IMR-90 (cell line): ENCODE measurements at regions not wholly inside any gene's neighbourhood (a gene's known extent, or its start where the extent isn't known, plus 50 kb on each side); places are given as distances from the start of the nearest gene placed in this dataset.

Experiments used
- ATAC-seq: fragments of 200-7000 bp; cut with Tn5 transposase; 2 replicates; pipeline ENCODE4 v1.9.1; 2020; ENCODE audit warnings: low read depth, mild to moderate bottlenecking, moderate library complexity
- BruUV-seq: library from RNA; stranded (reverse); fragments of 400-500 nt; replicated peaks from 2 replicates; lab custom pipeline; 2021; lab: Mats Ljungman, UMichigan
- CTCF ChIA-PET: fragments of 300-600 bp; formaldehyde crosslinking; extraction: SDS; loops from one replicate; lab custom pipeline; 2021; ENCODE audit warnings: antibody characterized with exemption; lab: Yijun Ruan, JAX
- POLR2A ChIA-PET: fragments of 300-600 bp; sonication (Branson Sonifier 250); formaldehyde crosslinking; loops from one replicate; lab custom pipeline; 2022; ENCODE audit warnings: antibody characterized with exemption; ENCODE audit not compliant: unreplicated experiment; lab: Charles Lee
- DNase-seq: peaks from one replicate; pipeline ENCODE4 v3.0.0; 2013
- H2AFZ ChIP-seq: replicated peaks from 2 replicates; pipeline ENCODE3; 2013; ENCODE audit warnings: low read length, mild to moderate bottlenecking; ENCODE audit not compliant: poor library complexity
- H2AK5ac ChIP-seq: 2 replicates; pipeline ENCODE4 v1.6.1; 2013; ENCODE audit warnings: low read depth, low read length, inconsistent platforms
- H2AK9ac ChIP-seq: replicated peaks from 2 replicates; pipeline ENCODE3; 2013; ENCODE audit warnings: mild to moderate bottlenecking, low read depth, low read length, moderate library complexity; ENCODE audit not compliant: poor library complexity
- H2BK120ac ChIP-seq: 2 replicates; pipeline ENCODE4 v1.6.1; 2013; ENCODE audit warnings: low read depth, low read length, inconsistent platforms
- H2BK15ac ChIP-seq: 3 replicates; pipeline ENCODE4 v1.6.1; 2013; ENCODE audit warnings: low read depth, low read length, inconsistent platforms
- H2BK20ac ChIP-seq: 2 replicates; pipeline ENCODE4 v1.6.1; 2013; ENCODE audit warnings: low read depth, mild to moderate bottlenecking, inconsistent platforms, low read length, moderate library complexity
- H2BK5ac ChIP-seq: 2 replicates; pipeline ENCODE4 v1.6.1; 2013; ENCODE audit warnings: mild to moderate bottlenecking, low read depth, low read length, inconsistent platforms; ENCODE audit not compliant: poor library complexity, severe bottlenecking
- H3K14ac ChIP-seq: replicated peaks from 2 replicates; pipeline ENCODE4 v1.6.1; 2013; ENCODE audit warnings: low read depth, low read length, inconsistent platforms
- H3K18ac ChIP-seq: 2 replicates; pipeline ENCODE4 v1.6.1; 2013; ENCODE audit warnings: low read depth, low read length, control low read depth
- H3K23ac ChIP-seq: 2 replicates; pipeline ENCODE4 v1.6.1; 2013; ENCODE audit warnings: low read depth, low read length, inconsistent platforms
- H3K27ac ChIP-seq: 2 replicates; pipeline ENCODE4 v1.5.1; 2013; ENCODE audit warnings: mild to moderate bottlenecking, control low read depth, low read length; ENCODE audit not compliant: insufficient read depth
- H3K27me3 ChIP-seq: 2 replicates; pipeline ENCODE4 v1.6.1; 2013; ENCODE audit warnings: low read length; ENCODE audit not compliant: control insufficient read depth, insufficient read depth
- H3K36me3 ChIP-seq: 2 replicates; pipeline ENCODE4 v1.6.1; 2013; ENCODE audit warnings: low read length, mixed read lengths; ENCODE audit not compliant: control insufficient read depth, insufficient read depth
- H3K4ac ChIP-seq: 2 replicates; pipeline ENCODE4 v1.6.1; 2013; ENCODE audit warnings: low read depth, low read length, inconsistent platforms
- H3K4me1 ChIP-seq: 2 replicates; pipeline ENCODE4 v1.6.1; 2013; ENCODE audit warnings: low read length, mixed read lengths; ENCODE audit not compliant: control insufficient read depth, insufficient read depth
- H3K4me2 ChIP-seq: 2 replicates; pipeline ENCODE4 v1.6.1; 2013; ENCODE audit warnings: low read depth, mild to moderate bottlenecking, control low read depth, low read length, moderate library complexity
- H3K4me3 ChIP-seq: 2 replicates; pipeline ENCODE4 v1.5.1; 2013; ENCODE audit warnings: low read depth, mild to moderate bottlenecking, control low read depth, low read length, moderate library complexity; ENCODE audit not compliant: insufficient read depth
- H3K56ac ChIP-seq: 2 replicates; pipeline ENCODE4 v1.6.1; 2013; ENCODE audit warnings: low read length, inconsistent platforms; ENCODE audit not compliant: insufficient read depth; ENCODE audit errors: extremely low read depth
- H3K79me1 ChIP-seq, 2 experiments: 2 replicates each; pipeline ENCODE4 v1.6.1; 2013; ENCODE audit warnings: low read length in 2 of 2, inconsistent platforms in 1 of 2, low read depth in 1 of 2
- H3K9ac ChIP-seq: 2 replicates; pipeline ENCODE4 v1.6.1; 2013; ENCODE audit warnings: low read depth, low read length, control low read depth
- H3K9me1 ChIP-seq: 2 replicates; pipeline ENCODE4 v1.6.1; 2013; ENCODE audit warnings: low read length, inconsistent platforms; ENCODE audit not compliant: insufficient read depth
- H3K9me3 ChIP-seq: 2 replicates; pipeline ENCODE4 v1.6.1; 2013; ENCODE audit warnings: low read length; ENCODE audit not compliant: control insufficient read depth, insufficient read depth
- H4K20me1 ChIP-seq: 2 replicates; pipeline ENCODE4 v1.6.1; 2013; ENCODE audit warnings: low read length, inconsistent platforms; ENCODE audit not compliant: insufficient read depth
- H4K5ac ChIP-seq: 2 replicates; pipeline ENCODE4 v1.6.1; 2013; ENCODE audit warnings: mild to moderate bottlenecking, low read depth, low read length, control low read depth
- H4K8ac ChIP-seq, 2 experiments: 2 replicates each; pipeline ENCODE4 v1.6.1; 2013; ENCODE audit warnings: low read depth in 2 of 2, low read length in 2 of 2, control low read depth in 1 of 2, inconsistent platforms in 1 of 2
- H4K91ac ChIP-seq: 2 replicates; pipeline ENCODE4 v1.6.1; 2013; ENCODE audit warnings: low read depth, low read length, inconsistent platforms; ENCODE audit not compliant: insufficient read depth
- BHLHE40 ChIP-seq: fragments of 150-350 bp; IDR thresholded peaks from 2 replicates; pipeline ENCODE4 v1.6.1; 2016; ENCODE audit warnings: mild to moderate bottlenecking, low read depth, low read length
- CEBPB ChIP-seq: IDR thresholded peaks from 2 replicates; pipeline ENCODE4 v1.6.1; 2012; ENCODE audit warnings: low read depth, low read length, improper control_type of control experiment
- CHD1 ChIP-seq: IDR thresholded peaks from 2 replicates; pipeline ENCODE4 v1.6.1; 2012; ENCODE audit warnings: low read depth, low read length, improper control_type of control experiment
- MAFK ChIP-seq: IDR thresholded peaks from 2 replicates; pipeline ENCODE4 v1.6.1; 2012; ENCODE audit warnings: low read depth, low read length, improper control_type of control experiment
- MAZ ChIP-seq: IDR thresholded peaks from 2 replicates; pipeline ENCODE4 v1.6.1; 2012; ENCODE audit warnings: low read depth, mild to moderate bottlenecking, low read length, improper control_type of control experiment, moderate library complexity, borderline replicate concordance
- NFE2L2 ChIP-seq: fragments of 150-350 bp; IDR thresholded peaks from 2 replicates; pipeline ENCODE4 v1.6.1; 2016; ENCODE audit warnings: low read depth, mild to moderate bottlenecking, low read length
- POLR2A ChIP-seq: IDR thresholded peaks from 2 replicates; pipeline ENCODE4 v1.6.1; 2012; ENCODE audit warnings: mild to moderate bottlenecking, low read depth, low read length
- RAD21 ChIP-seq: IDR thresholded peaks from 2 replicates; pipeline ENCODE4 v1.6.1; 2012; ENCODE audit warnings: low read length, improper control_type of control experiment
- RCOR1 ChIP-seq: IDR thresholded peaks from 2 replicates; pipeline ENCODE4 v1.6.1; 2012; ENCODE audit warnings: mild to moderate bottlenecking, low read length, improper control_type of control experiment; ENCODE audit not compliant: insufficient replicate concordance
- RFX5 ChIP-seq: IDR thresholded peaks from 2 replicates; pipeline ENCODE4 v1.8.0; 2012; ENCODE audit warnings: low read depth, mild to moderate bottlenecking, low read length, moderate library complexity
- SMC3 ChIP-seq: fragments of 150-350 bp; IDR thresholded peaks from 2 replicates; pipeline ENCODE4 v1.6.1; 2016; ENCODE audit warnings: low read depth, mild to moderate bottlenecking, antibody characterized with exemption, low read length, moderate library complexity
- WGBS, 2 experiments: methylation state at CpG; one replicate each; pipeline versions ENCODE4 v1.1.5 to v1.1.7; 2013; ENCODE audit warnings: missing lambda C conversion rate in 2 of 2; ENCODE audit not compliant: insufficient read length in 1 of 2; ENCODE audit errors: extremely low coverage in 2 of 2; 5-methylcytosine and 5-hydroxymethylcytosine counted together
- dilution Hi-C: fragments of 300-500 bp; cut with HindIII; formaldehyde crosslinking; loops from one replicate; pipeline ENCODE4 v1.14.3; 2018; ENCODE audit warnings: low sequenced_read_pairs; ENCODE audit not compliant: unreplicated experiment
- in situ Hi-C: fragments of 300-500 bp; cut with MboI; formaldehyde crosslinking; loops from 3 replicates; pipeline ENCODE4 v1.14.3; 2019; ENCODE audit warnings: low sequenced_read_pairs, inconsistent platforms, mixed read lengths
- intact Hi-C: fragments of 100-400 bp; cut with micrococcal nuclease; formaldehyde crosslinking; loops from 2 replicates; pipeline ENCODE4 v1.10.0; 2022
- TF ChIP-seq, protein P1 (sequence below): conservative IDR thresholded peaks from 2 replicates; pipeline ENCODE4 v1.5.1; 2012; ENCODE audit warnings: mild to moderate bottlenecking, low read depth, low read length, improper control_type of control experiment
- TF ChIP-seq, protein P2 (sequence below): fragments of 150-350 bp; IDR thresholded peaks from 2 replicates; pipeline ENCODE4 v1.6.1; 2017; ENCODE audit warnings: mild to moderate bottlenecking, antibody characterized with exemption, low read length, low read depth

DNA sequence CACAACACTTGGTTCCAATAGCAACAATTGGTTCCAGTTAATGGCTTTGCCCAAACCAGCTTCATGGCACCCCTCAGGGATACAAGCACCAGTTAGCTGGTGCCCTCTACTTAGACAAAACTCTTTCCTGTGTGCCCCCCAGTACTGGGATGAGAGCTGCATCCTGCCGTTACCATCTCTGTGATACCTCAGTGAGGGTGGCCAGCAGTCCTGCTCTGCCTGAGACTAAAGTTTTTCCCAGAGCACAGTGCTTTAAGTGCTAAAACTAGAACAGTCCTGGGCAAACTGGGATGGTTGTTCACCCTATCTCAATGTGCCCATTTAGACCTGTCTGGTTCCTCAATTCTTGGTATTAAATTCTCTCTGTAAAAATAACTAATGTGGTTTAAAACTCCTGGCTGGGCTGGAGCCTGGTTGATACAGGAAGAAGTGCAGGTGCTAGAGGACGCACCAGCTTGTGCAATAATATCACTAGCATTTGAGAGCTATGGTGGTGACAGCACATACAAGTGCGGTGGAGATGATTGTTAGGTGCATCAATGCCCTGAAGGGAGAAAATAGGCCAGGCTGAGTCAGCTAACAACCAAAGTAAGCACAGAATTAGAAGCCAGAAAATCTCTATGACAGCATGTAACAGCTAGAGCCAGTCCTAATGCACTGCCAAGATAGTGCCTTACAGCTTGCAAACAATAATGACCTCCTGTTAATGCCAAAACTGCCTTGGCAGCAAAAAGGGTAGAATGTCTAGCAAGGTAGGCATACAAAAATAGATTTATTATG, 179.8 kb upstream of the GALNT2 start:
- H2BK120ac ChIP-seq, result no peak overlapping the region
- 65% methylated on average over 2 of the region's 3 CpGs; no CpG with 5 or more reads in 1 of the 2 experiments for WGBS, 2 experiments
- no peak overlapping the region for H3K4me2 ChIP-seq
- intact Hi-C loops, result no loop called here
- H3K9me1 ChIP-seq, result no peaks in the 10 kb centered on the region
- no peak overlapping the region for H3K14ac ChIP-seq
- no peak overlapping the region for H4K5ac ChIP-seq
- H3K79me1 ChIP-seq, result no peaks in the 10 kb centered on the region
- no peaks in the 10 kb centered on the region for H3K36me3 ChIP-seq
- H2BK5ac ChIP-seq, result no peak overlapping the region
- POLR2A ChIA-PET, result no interaction called here
- H3K4ac ChIP-seq, result no peak overlapping the region
- no peak overlapping the region for H2AK5ac ChIP-seq
- in situ Hi-C loops, result no loop called here
- dilution Hi-C loops, result no loop called here
- H4K8ac ChIP-seq, result no peak overlapping the region
- H3K18ac ChIP-seq, result no peak overlapping the region
- no peak overlapping the region for H2BK15ac ChIP-seq
- no peaks in the 10 kb centered on the region for H3K4me1 ChIP-seq
- no peak for ATAC-seq
- H3K9me3 ChIP-seq, result no peaks in the 10 kb centered on the region
- no peak overlapping the region for H3K27ac ChIP-seq
- TF ChIP-seq RAD21 (no peak), SMC3 (no peak), CHD1 (no peak), BHLHE40 (no peak), CEBPB (no peak), NFE2L2 (no peak), MAFK (no peak), RFX5 (no peak), RCOR1 (no peak), MAZ (no peak), POLR2A (no peak)
- TF ChIP-seq, protein P1, sequence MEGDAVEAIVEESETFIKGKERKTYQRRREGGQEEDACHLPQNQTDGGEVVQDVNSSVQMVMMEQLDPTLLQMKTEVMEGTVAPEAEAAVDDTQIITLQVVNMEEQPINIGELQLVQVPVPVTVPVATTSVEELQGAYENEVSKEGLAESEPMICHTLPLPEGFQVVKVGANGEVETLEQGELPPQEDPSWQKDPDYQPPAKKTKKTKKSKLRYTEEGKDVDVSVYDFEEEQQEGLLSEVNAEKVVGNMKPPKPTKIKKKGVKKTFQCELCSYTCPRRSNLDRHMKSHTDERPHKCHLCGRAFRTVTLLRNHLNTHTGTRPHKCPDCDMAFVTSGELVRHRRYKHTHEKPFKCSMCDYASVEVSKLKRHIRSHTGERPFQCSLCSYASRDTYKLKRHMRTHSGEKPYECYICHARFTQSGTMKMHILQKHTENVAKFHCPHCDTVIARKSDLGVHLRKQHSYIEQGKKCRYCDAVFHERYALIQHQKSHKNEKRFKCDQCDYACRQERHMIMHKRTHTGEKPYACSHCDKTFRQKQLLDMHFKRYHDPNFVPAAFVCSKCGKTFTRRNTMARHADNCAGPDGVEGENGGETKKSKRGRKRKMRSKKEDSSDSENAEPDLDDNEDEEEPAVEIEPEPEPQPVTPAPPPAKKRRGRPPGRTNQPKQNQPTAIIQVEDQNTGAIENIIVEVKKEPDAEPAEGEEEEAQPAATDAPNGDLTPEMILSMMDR, result no peak
- TF ChIP-seq, protein P2, sequence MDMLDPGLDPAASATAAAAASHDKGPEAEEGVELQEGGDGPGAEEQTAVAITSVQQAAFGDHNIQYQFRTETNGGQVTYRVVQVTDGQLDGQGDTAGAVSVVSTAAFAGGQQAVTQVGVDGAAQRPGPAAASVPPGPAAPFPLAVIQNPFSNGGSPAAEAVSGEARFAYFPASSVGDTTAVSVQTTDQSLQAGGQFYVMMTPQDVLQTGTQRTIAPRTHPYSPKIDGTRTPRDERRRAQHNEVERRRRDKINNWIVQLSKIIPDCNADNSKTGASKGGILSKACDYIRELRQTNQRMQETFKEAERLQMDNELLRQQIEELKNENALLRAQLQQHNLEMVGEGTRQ, result no peak
- no peak overlapping the region for H2BK20ac ChIP-seq
- no peak overlapping the region for H3K23ac ChIP-seq
- no peaks in the 10 kb centered on the region; the same call in 1 of the 2 replicates for H3K27me3 ChIP-seq
- DNase-seq, result no peak
- no TSS peak for BruUV-seq
- no peak overlapping the region for H2AFZ ChIP-seq
- H3K56ac ChIP-seq, result no peak overlapping the region
- no peak overlapping the region for H4K91ac ChIP-seq
- no peak overlapping the region for H3K9ac ChIP-seq
- CTCF ChIA-PET, result no interaction called here
- H4K20me1 ChIP-seq, result no peaks in the 10 kb centered on the region
- H3K4me3 ChIP-seq, result no peak overlapping the region
- no peak overlapping the region for H2AK9ac ChIP-seq
